ENCODE measurements at regions not wholly inside any gene's neighbourhood (a gene's known extent, or its start where the extent isn't known, plus 50 kb on each side); places are given as distances from the start of the nearest gene placed in this dataset.
"Not testable (repeated sequence)": the region's sequence is repeated elsewhere in the genome, so short reads cannot be mapped to it uniquely, and the experiment has no call there.

DNA sequence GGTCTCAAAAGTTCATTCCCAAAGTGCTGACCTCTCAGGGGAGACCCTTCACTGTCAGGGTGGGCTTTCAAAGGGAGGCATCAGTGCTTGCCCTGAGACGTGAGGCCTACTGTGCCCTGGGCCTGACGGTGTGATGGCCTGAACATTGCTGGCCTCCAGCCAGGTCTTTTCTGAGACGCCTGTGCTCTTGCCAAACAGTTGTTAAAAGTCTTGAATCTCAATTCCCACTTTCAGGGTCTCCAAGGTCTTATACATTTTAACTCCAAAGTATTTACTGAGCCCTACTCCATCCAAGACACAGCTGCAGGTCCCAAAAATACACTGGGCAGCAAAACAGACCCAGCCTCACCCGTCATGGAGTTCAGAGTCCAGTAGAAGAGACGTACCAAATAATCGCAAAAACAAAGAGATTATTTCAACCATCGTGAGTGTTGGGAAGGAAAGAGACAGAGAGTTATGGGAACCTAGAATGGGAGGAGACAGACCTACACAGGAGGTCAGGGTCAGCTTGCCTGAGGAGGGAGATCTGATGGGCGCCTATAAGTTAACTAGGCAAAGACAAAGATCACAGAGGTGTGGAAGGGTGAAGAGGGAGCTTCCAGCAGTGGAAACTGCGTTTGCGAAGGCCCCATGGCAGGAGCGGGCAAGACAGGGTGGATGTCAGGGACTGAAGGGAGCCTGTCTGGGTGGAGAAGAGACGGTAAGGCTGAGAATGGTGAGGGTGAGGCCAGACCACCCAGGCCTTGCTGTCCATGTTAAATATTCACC, 446.3 kb downstream of the PREX1 start:
- DNase-seq (ENCODE audit: low spot score): no peak

DNA sequence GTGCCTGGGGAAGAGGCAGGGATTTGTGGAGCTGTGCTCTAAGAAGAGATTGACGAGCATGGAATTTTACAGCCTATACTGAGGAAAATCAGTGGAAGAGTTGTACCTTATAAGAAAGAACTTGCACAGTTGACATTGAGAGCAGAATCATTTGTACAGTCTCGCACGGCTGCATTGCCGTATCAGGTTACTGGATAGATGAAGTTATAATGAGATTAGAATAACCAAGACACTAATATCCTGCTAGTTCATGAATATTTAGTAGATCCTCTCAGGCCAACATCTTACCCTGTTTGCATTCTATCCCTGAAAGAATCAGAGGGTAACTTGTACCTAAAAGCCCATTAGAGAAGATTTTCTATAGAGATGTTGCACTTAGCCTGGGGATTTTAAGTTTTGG, 447.1 kb downstream of the PREX1 start:
- DNase-seq (ENCODE audit: low spot score): no peak

DNA sequence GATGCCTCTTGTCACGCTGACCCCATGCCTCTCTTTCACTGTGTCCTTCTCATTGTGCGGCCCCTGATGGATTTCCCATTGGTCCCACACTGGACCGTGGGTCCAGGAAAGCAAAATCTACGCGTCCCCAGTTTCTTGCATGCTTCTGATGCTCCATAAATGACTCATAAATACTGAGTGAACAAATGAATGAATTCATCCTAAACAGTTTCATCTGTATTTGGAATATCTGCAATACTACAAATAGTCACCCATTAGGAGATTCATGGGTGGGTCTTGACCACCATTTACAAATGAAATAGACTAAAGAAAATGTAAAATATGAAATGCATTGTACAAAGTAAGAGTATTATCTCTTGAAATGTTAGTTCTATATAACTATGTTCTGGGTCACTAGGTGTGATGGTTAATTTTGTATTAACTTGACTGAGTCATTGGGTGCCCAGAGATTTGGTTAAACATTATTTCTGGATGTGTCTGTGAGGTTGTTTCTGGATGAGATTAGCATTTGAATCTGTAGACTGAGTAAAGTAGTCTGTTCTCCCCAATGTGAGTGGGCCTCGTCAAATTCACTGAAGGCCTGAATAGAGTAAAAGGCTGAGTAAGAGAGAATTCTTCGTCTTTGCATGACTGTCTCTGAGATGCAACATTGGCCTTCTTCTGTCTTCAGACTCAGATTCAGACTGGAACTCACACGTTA, 448.7 kb downstream of the PREX1 start:
- DNase-seq (ENCODE audit: low spot score): no peak

DNA sequence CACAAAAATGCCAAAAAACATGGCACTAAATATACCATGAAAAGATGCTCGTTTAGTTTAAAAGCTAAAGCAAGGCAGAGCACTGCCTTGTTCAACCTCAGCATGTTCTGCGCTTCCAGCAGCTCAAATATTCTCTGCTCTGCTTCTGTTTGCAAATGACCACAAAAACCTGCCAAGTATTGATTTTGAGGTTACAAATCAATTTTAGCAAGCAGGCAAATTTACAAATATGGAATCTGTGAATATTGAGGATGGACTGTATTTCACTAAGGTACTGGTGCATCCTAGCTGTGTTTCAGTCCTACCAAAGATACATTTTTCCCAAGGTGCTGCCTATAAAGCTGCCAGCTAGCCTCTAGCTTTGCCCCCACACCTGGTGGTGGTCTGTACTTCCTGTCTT, 449.9 kb downstream of the PREX1 start:
- DNase-seq (ENCODE audit: low spot score): no peak

DNA sequence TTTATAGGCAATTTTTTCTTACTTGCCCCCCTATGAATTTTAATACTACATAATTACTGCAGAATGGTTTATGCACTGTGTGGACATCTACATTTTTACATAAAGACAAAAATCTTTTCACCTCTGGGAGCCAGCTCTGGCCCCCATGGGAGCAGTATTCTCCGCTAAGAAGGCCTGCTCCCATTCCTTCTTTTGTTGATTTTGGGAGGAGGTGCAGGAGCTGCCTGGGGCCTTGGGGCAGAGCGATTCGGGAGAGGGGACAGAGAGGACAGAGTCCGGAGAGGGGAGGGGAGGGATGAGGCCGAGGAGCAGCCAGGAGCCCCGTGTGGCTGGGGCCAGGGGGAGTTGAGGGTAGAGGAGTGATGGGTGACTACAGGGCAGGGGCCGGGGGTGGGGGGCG, 452.0 kb downstream of the PREX1 start:
- no peak for DNase-seq (ENCODE audit: low spot score)

DNA sequence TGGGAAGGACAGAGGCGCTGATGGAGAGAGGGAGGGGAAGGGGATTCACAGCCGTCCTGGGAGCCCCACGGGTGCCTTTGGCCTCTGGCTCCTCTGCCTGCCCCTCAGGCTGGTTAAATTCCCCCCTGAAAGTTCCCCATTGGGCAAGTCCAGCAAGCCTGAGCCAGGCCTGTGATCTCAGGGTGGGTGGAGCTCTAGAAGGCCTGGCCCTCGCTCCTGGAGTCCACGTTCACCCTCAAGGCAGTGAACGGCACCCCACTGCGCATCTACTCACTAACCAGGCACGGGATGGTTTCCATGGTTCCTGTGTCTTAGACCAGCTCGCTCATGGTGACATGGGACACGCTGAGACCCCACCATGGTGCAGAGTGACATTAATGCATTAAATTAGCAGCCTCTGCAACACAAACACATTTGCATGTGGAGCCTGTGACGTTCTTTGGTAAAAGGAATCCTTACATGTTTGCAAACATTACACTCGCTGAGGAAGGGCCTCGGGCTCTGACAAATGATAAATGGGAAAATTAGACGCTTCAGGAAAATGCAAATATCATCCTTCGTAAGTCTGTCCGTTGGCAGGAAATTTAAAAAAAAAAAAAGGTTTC, 452.7 kb downstream of the PREX1 start:
- no peak for DNase-seq (ENCODE audit: low spot score)

DNA sequence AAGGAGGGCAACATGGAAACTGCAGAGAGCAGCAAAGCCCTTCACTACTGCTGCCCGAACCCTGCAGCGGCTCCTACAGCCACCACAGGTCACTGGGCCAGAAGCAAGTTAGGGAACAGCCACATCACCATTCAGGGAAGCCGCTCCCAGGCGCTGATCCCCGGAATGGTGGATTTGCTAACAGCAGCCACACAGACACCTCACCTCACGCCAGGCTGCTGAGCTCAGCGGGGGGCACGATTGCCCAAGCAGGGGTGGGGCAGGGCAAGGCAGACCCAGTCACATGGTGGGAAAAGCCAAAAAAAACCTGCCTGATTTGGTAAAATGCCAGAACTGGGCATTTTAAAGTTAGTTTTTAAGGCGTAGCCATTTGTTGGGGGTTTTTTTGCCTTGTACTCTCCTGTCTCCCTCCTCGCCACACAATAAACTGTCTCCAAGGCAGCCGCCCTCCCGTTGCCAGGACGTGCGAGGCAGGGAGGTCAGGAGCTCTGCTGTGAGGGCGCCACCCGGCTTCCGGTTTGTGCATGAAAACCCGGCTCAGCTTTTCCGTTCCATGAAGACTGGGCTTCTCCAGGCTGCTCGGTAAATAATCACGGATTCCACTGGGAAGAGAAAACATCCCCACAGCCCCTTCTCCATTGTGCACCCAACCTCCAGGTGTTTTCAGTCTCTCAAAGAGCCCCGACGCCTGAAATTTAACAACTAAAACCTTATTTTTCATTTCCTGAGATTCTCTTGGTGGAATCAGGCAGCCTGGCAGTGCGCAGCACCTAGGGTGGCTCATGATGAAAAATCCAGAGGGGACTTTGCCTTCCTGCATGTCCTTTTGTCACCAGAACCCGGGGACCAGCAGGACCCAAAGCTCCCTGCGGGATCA, 453.5 kb downstream of the PREX1 start:
- DNase-seq (ENCODE audit: low spot score): peak; percentile 34

DNA sequence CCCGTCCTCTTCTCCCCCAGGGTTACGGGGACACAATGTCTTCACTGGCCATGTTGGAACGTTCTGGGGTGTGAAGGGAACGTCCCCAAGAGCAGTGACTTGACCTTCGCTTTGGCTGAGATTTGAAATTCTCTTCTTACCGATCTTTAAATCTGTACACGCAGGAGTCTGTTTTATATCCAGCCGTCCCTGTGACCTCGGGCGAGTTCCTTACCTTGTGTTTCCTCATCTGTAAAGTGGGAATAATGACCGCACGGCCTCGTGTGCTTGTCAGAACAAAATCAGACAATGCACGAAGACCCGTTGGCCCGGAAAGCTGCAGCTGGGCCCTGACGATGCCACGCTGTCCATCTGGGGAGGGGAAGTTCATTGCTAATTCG, 454.3 kb downstream of the PREX1 start:
- no peak for DNase-seq (ENCODE audit: low spot score)

DNA sequence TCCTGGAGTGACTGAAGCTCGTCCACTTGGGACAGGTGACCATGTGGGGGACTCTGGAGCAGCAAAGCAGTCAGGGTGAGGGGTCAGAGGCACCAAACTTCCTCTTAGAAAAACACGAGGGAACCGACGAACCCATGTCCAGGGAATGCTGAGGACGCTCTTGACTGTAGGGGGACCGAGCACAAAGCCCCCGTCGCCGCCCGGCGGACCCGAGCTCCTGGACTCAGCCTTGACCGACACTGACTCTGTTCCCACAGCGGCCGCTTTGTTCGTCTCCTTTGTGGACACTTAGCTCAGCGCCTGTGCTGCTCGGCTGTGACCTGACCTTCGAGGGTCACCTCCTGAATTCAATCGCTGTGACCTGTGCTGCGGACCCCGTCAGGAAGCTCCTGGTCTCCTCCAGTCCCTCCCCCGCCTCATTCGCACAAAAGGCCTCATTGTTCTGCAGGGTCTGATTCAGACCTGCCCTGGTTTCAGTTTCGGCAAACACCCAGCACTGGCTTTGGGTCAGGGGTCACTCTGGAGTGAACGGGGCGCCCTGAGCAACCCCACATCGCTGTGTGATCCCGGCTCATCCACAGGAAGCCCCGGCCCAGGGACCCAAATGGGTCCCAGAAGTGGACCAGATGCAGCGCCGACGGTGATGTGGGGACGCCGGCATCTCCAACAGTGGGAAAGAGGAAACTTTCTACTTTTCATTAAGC, 454.8 kb downstream of the PREX1 start:
- not testable (repeated sequence) for DNase-seq (ENCODE audit: low spot score)

DNA sequence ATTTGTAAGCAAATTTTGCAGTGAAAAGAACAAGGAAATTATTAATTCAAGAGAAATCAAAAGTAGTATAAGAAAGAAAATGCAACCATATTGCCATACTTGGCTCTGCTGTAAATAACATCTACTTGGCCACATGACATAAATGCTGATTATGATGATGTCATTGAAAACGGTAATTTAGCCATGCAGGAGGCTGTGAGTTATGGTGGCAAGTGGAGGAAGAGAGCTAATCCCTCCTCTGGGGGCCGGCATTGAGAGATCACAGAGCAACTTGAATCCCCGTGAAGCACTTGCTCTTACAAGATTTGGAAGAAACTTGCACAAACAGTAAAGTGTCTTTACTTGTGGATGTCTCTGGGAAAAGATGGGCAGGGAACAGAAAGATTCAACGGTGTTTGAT, 456.6 kb downstream of the PREX1 start:
- DNase-seq (ENCODE audit: low spot score): no peak

DNA sequence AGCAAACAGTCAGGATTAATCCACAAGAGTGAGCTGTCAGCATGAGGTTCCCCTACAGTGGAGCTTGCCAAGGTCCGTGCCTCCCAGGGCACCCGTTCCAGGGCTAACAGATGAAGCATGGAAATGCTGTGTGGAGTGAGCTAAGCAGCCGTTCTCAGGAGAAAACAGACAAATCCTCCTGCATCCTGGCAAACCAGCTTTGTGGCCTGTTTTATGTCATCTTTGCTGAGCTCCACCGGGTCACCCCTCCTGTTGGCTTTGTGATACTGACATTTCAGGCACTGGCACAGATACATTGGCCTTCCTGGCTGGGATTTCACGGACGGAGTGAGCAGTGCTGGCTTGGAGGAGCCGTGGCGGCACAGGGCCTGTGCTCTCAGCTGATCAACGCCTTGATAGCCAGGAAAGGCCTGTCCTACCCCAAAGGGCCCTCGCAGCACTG, 459.2 kb downstream of the PREX1 start:
- peak; percentile 13 for DNase-seq (ENCODE audit: low spot score)

DNA sequence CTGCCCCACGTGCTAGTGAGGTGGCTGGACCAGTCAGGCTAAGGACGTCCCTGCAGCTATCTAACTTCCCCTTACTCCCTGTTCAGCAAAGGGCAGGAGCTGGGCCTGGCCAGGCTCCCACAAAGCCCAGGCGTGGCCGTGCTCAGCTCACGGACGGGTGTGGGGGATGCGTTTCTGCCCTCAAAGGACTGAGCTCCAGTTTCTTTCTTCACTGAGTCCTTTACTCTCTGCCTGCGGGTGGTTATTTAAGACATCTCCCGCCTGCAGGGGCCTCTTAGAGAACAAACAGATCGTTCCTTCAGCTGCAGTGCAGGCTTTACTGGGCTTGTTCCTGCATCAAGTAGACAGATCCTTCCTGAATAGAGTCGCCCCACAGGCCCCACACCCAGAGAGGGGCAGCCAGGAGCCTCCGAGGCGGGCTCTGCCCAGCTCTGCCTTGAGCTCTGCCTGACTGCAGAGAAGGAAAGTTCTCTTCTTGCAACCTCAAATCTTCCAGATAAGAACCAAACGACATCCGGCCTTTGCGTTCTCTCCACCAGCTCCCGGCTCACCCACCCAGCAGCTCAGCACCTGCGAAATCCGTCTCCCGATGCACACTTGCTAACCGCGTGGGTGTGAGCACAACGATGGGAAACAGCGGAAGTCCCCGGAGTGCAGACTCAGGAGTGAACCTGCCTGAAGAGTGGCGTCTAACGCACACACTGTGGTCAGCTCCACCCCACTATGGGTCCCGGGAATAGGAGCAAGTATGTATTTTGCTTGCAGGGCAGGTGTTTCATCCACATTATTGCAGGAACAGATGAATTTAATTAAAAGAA, 460.0 kb downstream of the PREX1 start:
- not testable (repeated sequence) for DNase-seq (ENCODE audit: low spot score)

DNA sequence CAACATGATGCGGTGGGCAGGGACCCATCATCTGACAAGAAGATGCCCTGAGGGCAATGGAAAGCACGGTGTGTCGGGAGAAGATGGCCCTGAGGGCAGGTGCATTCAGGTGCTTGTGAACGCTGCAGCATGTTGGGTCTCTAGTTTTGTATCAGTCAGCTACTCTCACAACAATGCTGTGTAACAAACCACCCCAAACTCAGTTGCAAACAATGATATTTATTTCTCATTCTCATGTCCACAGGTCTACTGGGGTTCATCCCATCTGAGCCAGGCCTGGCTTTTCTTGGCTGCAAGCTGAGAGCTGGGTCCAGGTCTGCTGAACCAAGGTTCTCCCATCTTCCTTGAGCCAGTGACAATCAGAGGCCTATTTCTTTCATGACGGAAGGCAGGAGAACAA, 461.6 kb downstream of the PREX1 start:
- DNase-seq (ENCODE audit: low spot score): no peak

DNA sequence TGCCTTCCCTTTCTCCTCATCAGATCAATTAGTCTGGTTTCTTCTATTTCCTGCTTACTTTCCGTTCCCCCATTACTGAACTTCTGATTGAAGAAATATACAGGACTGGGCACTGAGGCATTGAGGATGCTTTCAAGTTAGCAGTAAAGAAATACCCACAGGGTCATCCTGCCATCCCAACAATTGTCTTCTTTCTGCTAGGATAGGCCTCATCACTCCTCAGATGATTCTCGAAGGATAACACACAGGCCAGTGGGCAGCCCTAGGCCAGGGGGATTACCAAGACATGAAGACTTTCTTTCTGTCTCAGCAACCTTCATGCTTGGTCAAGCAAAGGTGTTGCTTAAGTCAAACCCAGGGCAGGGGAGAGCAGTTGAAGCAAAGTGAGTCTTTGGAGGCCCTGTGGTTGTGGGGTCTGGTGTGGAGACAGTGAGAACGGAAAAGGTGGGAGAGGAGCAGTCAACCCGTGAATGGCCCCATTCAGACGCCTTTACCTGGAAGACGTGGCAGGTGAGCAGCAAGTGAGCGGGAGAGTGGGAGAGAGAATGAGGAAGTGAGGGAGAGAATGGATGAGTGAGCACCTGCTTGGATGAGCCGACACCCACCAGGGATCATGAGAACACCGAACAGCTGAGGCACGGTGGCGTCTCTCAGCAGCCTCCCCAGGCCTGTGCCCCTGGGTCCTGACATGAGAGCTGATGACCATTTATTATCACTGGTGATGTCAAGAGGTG, 462.9 kb downstream of the PREX1 start:
- DNase-seq (ENCODE audit: low spot score): no peak

DNA sequence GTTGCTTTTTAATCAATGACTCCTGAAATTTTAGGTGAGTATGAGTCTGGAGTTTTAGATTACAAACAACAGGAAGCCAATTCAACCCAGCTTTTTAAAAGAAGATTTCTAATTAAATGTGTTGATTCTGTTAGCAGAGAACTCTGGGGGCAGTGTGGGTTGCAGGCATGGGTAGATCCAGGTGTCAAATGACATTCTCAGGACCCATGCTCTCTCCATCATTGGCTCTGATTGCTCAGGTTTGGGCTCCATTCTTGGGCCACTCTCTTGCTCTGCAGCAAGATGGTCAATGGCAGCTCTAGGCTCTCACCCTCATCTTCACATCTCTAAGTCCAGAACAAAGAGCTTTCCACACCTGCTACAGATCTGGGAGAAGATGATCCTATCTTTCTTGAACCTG, 463.7 kb downstream of the PREX1 start:
- no peak for DNase-seq (ENCODE audit: low spot score)

DNA sequence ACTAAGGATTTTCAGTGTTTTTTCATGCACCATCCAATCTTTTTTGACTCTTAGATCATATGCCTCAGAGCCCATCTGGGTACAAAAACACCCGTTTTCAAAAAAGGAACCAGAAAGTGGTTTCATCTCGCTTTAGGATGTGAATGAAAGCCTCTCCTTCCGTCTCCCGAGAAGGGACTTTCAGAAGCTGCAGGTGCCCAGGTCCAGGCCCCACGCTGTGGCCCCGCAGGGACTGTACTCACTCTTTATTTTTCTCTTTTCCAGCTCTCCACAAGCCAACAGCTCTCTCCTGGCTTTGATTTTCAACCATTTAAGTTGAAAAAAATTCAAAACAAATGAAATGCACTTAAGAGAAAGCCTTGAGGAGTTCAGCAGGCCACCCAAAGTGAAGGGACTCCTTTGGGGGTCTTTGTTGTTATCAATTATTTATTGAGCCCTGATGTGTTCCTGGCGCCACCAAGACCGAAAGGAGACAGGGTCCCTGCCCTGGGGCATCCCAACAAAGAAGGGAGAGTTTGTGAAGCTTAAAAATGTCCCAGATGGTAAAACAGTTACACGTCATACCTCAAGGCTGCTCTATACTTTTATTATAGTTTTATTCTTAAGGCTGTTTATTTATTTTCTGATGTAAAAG, 467.3 kb downstream of the PREX1 start:
- DNase-seq (ENCODE audit: low spot score): no peak

DNA sequence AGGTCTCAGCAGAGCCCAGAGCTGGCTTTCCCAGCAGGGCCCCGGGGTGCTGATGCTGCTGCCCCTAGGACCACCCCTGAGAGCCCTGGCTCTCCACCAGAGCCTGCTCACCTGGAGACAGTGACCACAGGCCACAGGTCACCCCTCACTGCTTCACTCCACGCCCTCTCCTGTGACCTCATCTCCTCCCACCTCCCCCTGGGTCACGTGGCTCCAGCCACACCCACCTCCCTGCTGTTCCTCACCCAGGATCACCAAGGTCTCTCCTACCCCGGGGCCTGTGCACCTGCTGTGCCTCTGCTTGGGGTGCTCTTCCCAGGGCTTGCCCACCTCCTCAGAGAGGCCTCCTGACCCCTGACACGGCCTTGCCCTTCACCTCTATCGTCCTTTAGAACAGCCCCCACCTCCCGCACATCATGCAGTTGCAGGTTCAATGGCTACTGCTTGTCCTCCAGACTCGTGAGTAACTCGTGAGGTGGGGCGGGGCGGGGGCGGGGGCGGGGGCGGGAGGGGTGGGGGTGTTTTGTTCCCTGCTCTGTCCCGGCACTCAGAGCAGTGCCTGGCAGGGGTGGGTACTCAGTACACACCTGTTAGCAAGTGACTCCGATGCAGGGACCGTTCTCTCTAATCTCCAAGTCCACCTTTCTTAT, 468.0 kb downstream of the PREX1 start:
- DNase-seq (ENCODE audit: low spot score): no peak

DNA sequence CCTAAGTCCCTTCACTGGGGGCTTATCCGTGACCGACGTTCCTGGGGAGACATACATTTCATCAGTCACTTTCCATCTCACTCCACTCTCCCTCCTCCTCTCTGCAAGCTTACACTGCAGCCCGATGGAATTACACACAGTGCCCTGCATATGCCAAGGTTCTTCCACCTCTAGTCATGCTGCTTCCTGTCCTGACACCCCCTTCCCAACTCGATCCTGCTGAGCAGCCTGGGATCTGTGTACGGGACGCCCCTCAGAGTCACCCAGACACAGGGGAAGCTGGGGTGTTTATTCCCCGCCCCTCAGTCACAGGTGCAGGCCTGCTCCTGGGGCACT, 468.8 kb downstream of the PREX1 start:
- DNase-seq (ENCODE audit: low spot score): not testable (repeated sequence)
